GM12892 (cell line): ENCODE measurements at regions not wholly inside any gene's neighbourhood (a gene's known extent, or its start where the extent isn't known, plus 50 kb on each side); places are given as distances from the start of the nearest gene placed in this dataset.
A peak's percentile ranks its signal among the peaks of the same experiment; 100 is the strongest.
"Not testable (repeated sequence)": the region's sequence is repeated elsewhere in the genome, so short reads cannot be mapped to it uniquely, and the experiment has no call there.

Source experiments
- DNase-seq: peaks from one replicate; pipeline ENCODE4 v3.0.0; 2011; ENCODE audit not compliant: insufficient read length
- FAIRE-seq: peaks from 2 replicates; lab custom pipeline; 2011; peaks lifted over from hg19 to GRCh38; lab: Jason Lieb, UNC
- POLR2A ChIP-seq: IDR thresholded peaks from 2 replicates; pipeline ENCODE4 v1.6.1; 2011; ENCODE audit warnings: low read depth, low read length, control low read depth
- POLR2AphosphoS5 ChIP-seq: IDR thresholded peaks from 2 replicates; pipeline ENCODE4 v1.6.1; 2011; ENCODE audit warnings: low read depth, low read length, control low read depth
- TAF1 ChIP-seq: IDR thresholded peaks from 2 replicates; pipeline ENCODE4 v1.6.1; 2011; ENCODE audit warnings: low read depth, mild to moderate bottlenecking, control low read depth, low read length, borderline replicate concordance

GRCh38 chr4:141331534-141332358 is 111.1 kb downstream of the ZNF330 start:
- FAIRE-seq (peak; percentile 63), DNase-seq (no peak)
- no peak for TF ChIP-seq POLR2AphosphoS5
- no peak for TF ChIP-seq TAF1
- TF ChIP-seq POLR2A: no peak

- not testable (repeated sequence) for DNase-seq, FAIRE-seq
Measured at GRCh38 chr4:141332359-141333181, 111.9 kb downstream of the ZNF330 start.

GRCh38 chr4:141333456-141334230 is 112.9 kb downstream of the ZNF330 start:
- peak; percentile 84 for FAIRE-seq
- DNase-seq: not testable (repeated sequence)

DNA sequence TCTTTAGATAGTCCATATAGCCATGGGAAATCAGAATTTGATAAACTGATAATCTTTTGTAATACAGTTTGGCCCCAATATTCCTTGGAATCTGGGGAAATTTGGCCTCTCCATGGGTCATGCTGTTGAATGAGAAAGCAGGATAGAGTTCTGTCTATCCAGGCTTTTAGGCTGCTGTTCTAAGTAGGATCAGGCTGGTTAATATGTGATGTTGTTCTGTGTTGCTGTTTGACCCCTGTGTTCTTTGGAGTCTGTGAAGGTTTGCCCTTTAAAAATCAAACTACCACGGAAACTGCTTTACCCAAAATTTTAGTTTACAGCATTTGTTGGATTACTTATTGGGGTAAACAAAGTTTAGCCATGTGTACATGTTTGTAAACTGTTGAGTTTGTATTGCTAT is 114.5 kb downstream of the ZNF330 start:
- TF ChIP-seq POLR2AphosphoS5 (no peak), POLR2A (no peak), TAF1 (no peak)

GRCh38 chr4:141338238-141338637 is 117.5 kb downstream of the ZNF330 start:
- no peak for TF ChIP-seq POLR2AphosphoS5
- no peak for TF ChIP-seq POLR2A
- no peak for TF ChIP-seq TAF1
- no peak for FAIRE-seq
- no peak for DNase-seq

More for the DNA sequence above, 114.5 kb downstream of the ZNF330 start:
- DNase-seq (no peak), FAIRE-seq (no peak)

DNA sequence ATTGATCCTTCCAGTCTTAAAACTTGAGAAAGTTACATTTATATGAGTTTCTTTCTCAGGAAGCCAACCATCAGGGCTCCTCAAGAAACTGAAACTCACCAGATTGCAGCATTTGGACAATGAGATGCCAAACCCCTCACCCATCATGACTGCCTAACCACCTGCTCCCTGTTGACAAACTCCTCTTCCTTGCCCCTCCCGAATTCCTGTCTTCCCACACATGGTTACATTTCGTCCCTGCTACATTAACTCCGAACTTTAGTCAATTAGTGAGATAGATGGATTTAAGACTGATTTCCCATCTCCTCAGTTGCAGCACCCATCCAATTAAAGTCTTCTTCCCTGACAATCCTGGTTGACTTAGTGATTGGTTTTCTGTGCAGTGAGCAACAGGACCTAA is 118.7 kb downstream of the ZNF330 start:
- FAIRE-seq: no peak
- no peak for DNase-seq
- TF ChIP-seq POLR2A (no peak), TAF1 (no peak), POLR2AphosphoS5 (no peak)

- no peak for TF ChIP-seq POLR2AphosphoS5
- no peak for TF ChIP-seq POLR2A
- TF ChIP-seq TAF1: no peak
- FAIRE-seq (no peak), DNase-seq (no peak)
Measured at GRCh38 chr4:141339966-141340365, 119.3 kb downstream of the ZNF330 start.

GRCh38 chr4:141340458-141340857 is 119.8 kb downstream of the ZNF330 start:
- TF ChIP-seq POLR2AphosphoS5 (no peak), POLR2A (no peak), TAF1 (no peak)
- FAIRE-seq (no peak), DNase-seq (no peak)

DNA sequence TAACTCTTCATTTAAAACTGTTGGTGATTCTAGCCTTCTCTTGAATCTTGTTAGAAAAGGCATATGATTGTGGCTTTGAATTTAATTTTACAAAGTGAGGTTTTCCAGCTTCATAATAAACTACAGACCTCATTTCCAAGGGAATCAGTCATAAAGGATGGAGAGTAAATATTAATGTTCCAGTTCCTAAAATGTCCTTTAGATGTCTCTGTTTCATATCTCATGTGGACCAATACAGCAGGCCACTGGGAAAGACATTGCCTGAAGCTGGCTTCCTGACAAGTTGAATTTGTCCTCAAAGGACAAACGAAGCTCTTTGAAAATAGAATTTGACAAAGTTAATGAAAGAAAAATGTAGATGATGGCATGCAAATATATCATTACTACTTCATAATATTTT is 125.4 kb downstream of the ZNF330 start:
- no peak for TF ChIP-seq POLR2A
- TF ChIP-seq POLR2AphosphoS5: no peak
- no peak for TF ChIP-seq TAF1
- DNase-seq: no peak
- peak; percentile 87 for FAIRE-seq

GRCh38 chr4:141347684-141348083 is 127.0 kb downstream of the ZNF330 start:
- DNase-seq (no peak), FAIRE-seq (no peak)
- TF ChIP-seq POLR2AphosphoS5: no peak
- TF ChIP-seq POLR2A: no peak
- TF ChIP-seq TAF1: no peak

GRCh38 chr4:141348125-141348524 is 127.4 kb downstream of the ZNF330 start:
- no peak for TF ChIP-seq TAF1
- no peak for TF ChIP-seq POLR2A
- TF ChIP-seq POLR2AphosphoS5: no peak
- no peak for FAIRE-seq
- DNase-seq: no peak

DNA sequence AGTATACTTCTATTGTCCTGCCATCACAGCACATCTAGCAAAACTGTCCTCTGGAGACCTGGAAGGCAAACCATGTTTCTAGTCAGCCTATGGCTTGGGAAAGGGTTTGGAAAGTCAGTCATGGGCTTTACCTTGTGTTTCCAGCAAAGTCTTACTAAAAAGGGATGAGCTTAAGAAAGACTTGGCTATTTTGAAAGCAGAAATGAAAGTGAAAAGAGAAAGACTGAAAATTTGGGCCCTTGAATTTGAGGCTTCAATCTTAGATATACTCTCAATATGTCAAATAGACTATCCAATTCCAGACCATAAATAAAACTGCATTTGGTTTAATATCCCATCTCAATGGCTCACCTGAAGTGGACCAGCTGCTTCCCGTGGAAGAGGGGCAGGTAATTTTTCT is 127.9 kb downstream of the ZNF330 start:
- TF ChIP-seq POLR2AphosphoS5 (no peak), TAF1 (no peak), POLR2A (no peak)
- peak; percentile 40 for FAIRE-seq
- DNase-seq: no peak
